IMR-90 (cell line): ENCODE measurements at regions not wholly inside any gene's neighbourhood (a gene's known extent, or its start where the extent isn't known, plus 50 kb on each side); places are given as distances from the start of the nearest gene placed in this dataset.

Experiments used
- ATAC-seq: fragments of 200-7000 bp; cut with Tn5 transposase; 2 replicates; pipeline ENCODE4 v1.9.1; 2020; ENCODE audit warnings: low read depth, mild to moderate bottlenecking, moderate library complexity
- BruUV-seq: library from RNA; stranded (reverse); fragments of 400-500 nt; replicated peaks from 2 replicates; lab custom pipeline; 2021; lab: Mats Ljungman, UMichigan
- CTCF ChIA-PET: fragments of 300-600 bp; formaldehyde crosslinking; extraction: SDS; loops from one replicate; lab custom pipeline; 2021; ENCODE audit warnings: antibody characterized with exemption; lab: Yijun Ruan, JAX
- POLR2A ChIA-PET: fragments of 300-600 bp; sonication (Branson Sonifier 250); formaldehyde crosslinking; loops from one replicate; lab custom pipeline; 2022; ENCODE audit warnings: antibody characterized with exemption; ENCODE audit not compliant: unreplicated experiment; lab: Charles Lee
- DNase-seq: peaks from one replicate; pipeline ENCODE4 v3.0.0; 2013
- H2AFZ ChIP-seq: replicated peaks from 2 replicates; pipeline ENCODE3; 2013; ENCODE audit warnings: low read length, mild to moderate bottlenecking; ENCODE audit not compliant: poor library complexity
- H2AK5ac ChIP-seq: 2 replicates; pipeline ENCODE4 v1.6.1; 2013; ENCODE audit warnings: low read depth, low read length, inconsistent platforms
- H2AK9ac ChIP-seq: replicated peaks from 2 replicates; pipeline ENCODE3; 2013; ENCODE audit warnings: mild to moderate bottlenecking, low read depth, low read length, moderate library complexity; ENCODE audit not compliant: poor library complexity
- H2BK120ac ChIP-seq: 2 replicates; pipeline ENCODE4 v1.6.1; 2013; ENCODE audit warnings: low read depth, low read length, inconsistent platforms
- H2BK15ac ChIP-seq: 3 replicates; pipeline ENCODE4 v1.6.1; 2013; ENCODE audit warnings: low read depth, low read length, inconsistent platforms
- H2BK20ac ChIP-seq: 2 replicates; pipeline ENCODE4 v1.6.1; 2013; ENCODE audit warnings: low read depth, mild to moderate bottlenecking, inconsistent platforms, low read length, moderate library complexity
- H2BK5ac ChIP-seq: 2 replicates; pipeline ENCODE4 v1.6.1; 2013; ENCODE audit warnings: mild to moderate bottlenecking, low read depth, low read length, inconsistent platforms; ENCODE audit not compliant: poor library complexity, severe bottlenecking
- H3K14ac ChIP-seq: replicated peaks from 2 replicates; pipeline ENCODE4 v1.6.1; 2013; ENCODE audit warnings: low read depth, low read length, inconsistent platforms
- H3K18ac ChIP-seq: 2 replicates; pipeline ENCODE4 v1.6.1; 2013; ENCODE audit warnings: low read depth, low read length, control low read depth
- H3K23ac ChIP-seq: 2 replicates; pipeline ENCODE4 v1.6.1; 2013; ENCODE audit warnings: low read depth, low read length, inconsistent platforms
- H3K27ac ChIP-seq: 2 replicates; pipeline ENCODE4 v1.5.1; 2013; ENCODE audit warnings: mild to moderate bottlenecking, control low read depth, low read length; ENCODE audit not compliant: insufficient read depth
- H3K27me3 ChIP-seq: 2 replicates; pipeline ENCODE4 v1.6.1; 2013; ENCODE audit warnings: low read length; ENCODE audit not compliant: control insufficient read depth, insufficient read depth
- H3K36me3 ChIP-seq: 2 replicates; pipeline ENCODE4 v1.6.1; 2013; ENCODE audit warnings: low read length, mixed read lengths; ENCODE audit not compliant: control insufficient read depth, insufficient read depth
- H3K4ac ChIP-seq: 2 replicates; pipeline ENCODE4 v1.6.1; 2013; ENCODE audit warnings: low read depth, low read length, inconsistent platforms
- H3K4me1 ChIP-seq: 2 replicates; pipeline ENCODE4 v1.6.1; 2013; ENCODE audit warnings: low read length, mixed read lengths; ENCODE audit not compliant: control insufficient read depth, insufficient read depth
- H3K4me2 ChIP-seq: 2 replicates; pipeline ENCODE4 v1.6.1; 2013; ENCODE audit warnings: low read depth, mild to moderate bottlenecking, control low read depth, low read length, moderate library complexity
- H3K4me3 ChIP-seq: 2 replicates; pipeline ENCODE4 v1.5.1; 2013; ENCODE audit warnings: low read depth, mild to moderate bottlenecking, control low read depth, low read length, moderate library complexity; ENCODE audit not compliant: insufficient read depth
- H3K56ac ChIP-seq: 2 replicates; pipeline ENCODE4 v1.6.1; 2013; ENCODE audit warnings: low read length, inconsistent platforms; ENCODE audit not compliant: insufficient read depth; ENCODE audit errors: extremely low read depth
- H3K79me1 ChIP-seq, 2 experiments: 2 replicates each; pipeline ENCODE4 v1.6.1; 2013; ENCODE audit warnings: low read length in 2 of 2, inconsistent platforms in 1 of 2, low read depth in 1 of 2
- H3K9ac ChIP-seq: 2 replicates; pipeline ENCODE4 v1.6.1; 2013; ENCODE audit warnings: low read depth, low read length, control low read depth
- H3K9me1 ChIP-seq: 2 replicates; pipeline ENCODE4 v1.6.1; 2013; ENCODE audit warnings: low read length, inconsistent platforms; ENCODE audit not compliant: insufficient read depth
- H3K9me3 ChIP-seq: 2 replicates; pipeline ENCODE4 v1.6.1; 2013; ENCODE audit warnings: low read length; ENCODE audit not compliant: control insufficient read depth, insufficient read depth
- H4K20me1 ChIP-seq: 2 replicates; pipeline ENCODE4 v1.6.1; 2013; ENCODE audit warnings: low read length, inconsistent platforms; ENCODE audit not compliant: insufficient read depth
- H4K5ac ChIP-seq: 2 replicates; pipeline ENCODE4 v1.6.1; 2013; ENCODE audit warnings: mild to moderate bottlenecking, low read depth, low read length, control low read depth
- H4K8ac ChIP-seq, 2 experiments: 2 replicates each; pipeline ENCODE4 v1.6.1; 2013; ENCODE audit warnings: low read depth in 2 of 2, low read length in 2 of 2, control low read depth in 1 of 2, inconsistent platforms in 1 of 2
- H4K91ac ChIP-seq: 2 replicates; pipeline ENCODE4 v1.6.1; 2013; ENCODE audit warnings: low read depth, low read length, inconsistent platforms; ENCODE audit not compliant: insufficient read depth
- CEBPB ChIP-seq: IDR thresholded peaks from 2 replicates; pipeline ENCODE4 v1.6.1; 2012; ENCODE audit warnings: low read depth, low read length, improper control_type of control experiment
- MAFK ChIP-seq: IDR thresholded peaks from 2 replicates; pipeline ENCODE4 v1.6.1; 2012; ENCODE audit warnings: low read depth, low read length, improper control_type of control experiment
- MAZ ChIP-seq: IDR thresholded peaks from 2 replicates; pipeline ENCODE4 v1.6.1; 2012; ENCODE audit warnings: low read depth, mild to moderate bottlenecking, low read length, improper control_type of control experiment, moderate library complexity, borderline replicate concordance
- MXI1 ChIP-seq: IDR thresholded peaks from 2 replicates; pipeline ENCODE4 v1.6.1; 2012; ENCODE audit warnings: low read depth, mild to moderate bottlenecking, low read length, moderate library complexity, borderline replicate concordance
- NFE2L2 ChIP-seq: fragments of 150-350 bp; IDR thresholded peaks from 2 replicates; pipeline ENCODE4 v1.6.1; 2016; ENCODE audit warnings: low read depth, mild to moderate bottlenecking, low read length
- WGBS, 2 experiments: methylation state at CpG; one replicate each; pipeline versions ENCODE4 v1.1.5 to v1.1.7; 2013; ENCODE audit warnings: missing lambda C conversion rate in 2 of 2; ENCODE audit not compliant: insufficient read length in 1 of 2; ENCODE audit errors: extremely low coverage in 2 of 2; 5-methylcytosine and 5-hydroxymethylcytosine counted together
- dilution Hi-C: fragments of 300-500 bp; cut with HindIII; formaldehyde crosslinking; loops from one replicate; pipeline ENCODE4 v1.14.3; 2018; ENCODE audit warnings: low sequenced_read_pairs; ENCODE audit not compliant: unreplicated experiment
- in situ Hi-C: fragments of 300-500 bp; cut with MboI; formaldehyde crosslinking; loops from 3 replicates; pipeline ENCODE4 v1.14.3; 2019; ENCODE audit warnings: low sequenced_read_pairs, inconsistent platforms, mixed read lengths
- intact Hi-C: fragments of 100-400 bp; cut with micrococcal nuclease; formaldehyde crosslinking; loops from 2 replicates; pipeline ENCODE4 v1.10.0; 2022

DNA sequence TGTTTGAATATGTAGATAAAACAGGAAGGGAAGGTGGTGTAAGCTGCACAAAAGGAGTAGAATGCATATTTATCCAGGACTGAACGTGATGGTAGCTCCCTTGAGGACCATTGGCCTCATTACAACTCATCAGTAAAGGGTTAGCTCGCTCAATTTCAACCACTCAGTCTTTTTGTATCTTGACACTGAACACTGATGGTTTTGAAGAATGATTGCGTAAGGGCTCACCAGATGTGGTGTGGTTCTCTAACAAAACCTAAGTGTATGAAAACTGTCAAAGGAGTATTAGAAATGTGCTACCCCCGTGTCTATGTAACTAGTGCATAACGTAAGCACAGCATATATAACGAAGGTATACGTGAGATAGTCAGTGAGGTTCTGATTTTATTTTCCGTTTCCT lies 272.4 kb upstream of the THSD7B start:
- TF ChIP-seq MAFK (no peak), MAZ (no peak), CEBPB (peak; percentile 70), NFE2L2 (no peak), MXI1 (no peak)
- no peak overlapping the region for H3K56ac ChIP-seq
- H3K14ac ChIP-seq: no peak overlapping the region
- H3K4ac ChIP-seq: no peak overlapping the region
- no peak overlapping the region for H4K8ac ChIP-seq
- no peak overlapping the region for H4K5ac ChIP-seq
- intact Hi-C loops: no loop called here
- CTCF ChIA-PET: no interaction called here
- H3K9me3 ChIP-seq: peaks cover 17% of the 10 kb centered on the region
- H3K9me1 ChIP-seq: no peaks in the 10 kb centered on the region
- no peak for ATAC-seq
- no peak overlapping the region for H2BK120ac ChIP-seq
- no peak overlapping the region for H3K9ac ChIP-seq
- WGBS, 2 experiments: no CpG with 5 or more reads among the region's 8 CpGs
- dilution Hi-C loops: no loop called here
- no peaks in the 10 kb centered on the region for H3K36me3 ChIP-seq
- no peak overlapping the region for H3K4me2 ChIP-seq
- no peaks in the 10 kb centered on the region for H3K4me1 ChIP-seq
- no peak overlapping the region for H3K27ac ChIP-seq
- no peak overlapping the region for H2BK15ac ChIP-seq
- no peak overlapping the region for H2AFZ ChIP-seq
- H4K91ac ChIP-seq: no peak overlapping the region
- H4K20me1 ChIP-seq: no peaks in the 10 kb centered on the region
- H3K27me3 ChIP-seq: no peaks in the 10 kb centered on the region
- H3K18ac ChIP-seq: no peak overlapping the region
- POLR2A ChIA-PET: no interaction called here
- H3K23ac ChIP-seq: no peak overlapping the region
- H2BK5ac ChIP-seq: no peak overlapping the region
- no peak overlapping the region for H2AK9ac ChIP-seq
- H2BK20ac ChIP-seq: no peak overlapping the region
- H3K79me1 ChIP-seq: no peaks in the 10 kb centered on the region
- in situ Hi-C loops: no loop called here
- no peak overlapping the region for H3K4me3 ChIP-seq
- no TSS peak for BruUV-seq
- DNase-seq: no peak
- no peak overlapping the region for H2AK5ac ChIP-seq
